ENCODE measurements at regions not wholly inside any gene's neighbourhood (a gene's known extent, or its start where the extent isn't known, plus 50 kb on each side); places are given as distances from the start of the nearest gene placed in this dataset.
"Not testable (repeated sequence)": the region's sequence is repeated elsewhere in the genome, so short reads cannot be mapped to it uniquely, and the experiment has no call there.

DNA sequence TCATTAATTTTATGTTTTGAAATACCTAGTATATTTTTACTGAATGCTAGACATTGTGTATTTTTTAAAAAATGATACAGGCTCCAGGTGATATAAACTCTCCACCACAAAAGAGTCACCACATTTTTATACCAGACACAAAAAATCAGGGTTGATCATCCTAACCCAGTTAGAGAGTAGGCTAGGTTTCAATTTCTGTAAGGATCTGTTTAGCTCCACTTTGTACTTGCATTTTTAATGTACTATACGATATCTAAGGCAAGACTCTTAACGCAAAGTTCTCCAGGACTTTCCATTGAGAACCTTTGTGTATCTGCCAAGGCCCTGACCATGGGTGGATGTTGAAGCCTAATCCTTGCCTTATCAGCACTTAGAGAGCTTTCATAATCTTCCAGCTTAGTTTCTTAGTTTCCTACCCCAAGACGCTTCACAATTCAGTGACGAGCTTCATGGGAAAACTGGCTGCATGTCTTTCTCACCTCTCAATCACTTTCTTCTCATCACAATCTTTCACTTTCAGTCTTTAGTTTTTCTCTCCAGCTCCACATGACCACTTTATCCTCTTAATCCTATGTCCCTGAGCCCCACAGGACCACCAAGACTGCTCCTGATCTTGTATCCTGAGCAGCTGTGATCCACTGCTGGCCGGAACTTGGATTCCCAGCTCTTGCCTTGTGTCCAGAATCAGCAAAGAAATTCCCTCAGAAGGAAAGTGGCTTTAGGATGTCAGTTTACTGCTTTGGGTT is 635.8 kb downstream of the RNF144A start:
- DNase-seq, result no peak

DNA sequence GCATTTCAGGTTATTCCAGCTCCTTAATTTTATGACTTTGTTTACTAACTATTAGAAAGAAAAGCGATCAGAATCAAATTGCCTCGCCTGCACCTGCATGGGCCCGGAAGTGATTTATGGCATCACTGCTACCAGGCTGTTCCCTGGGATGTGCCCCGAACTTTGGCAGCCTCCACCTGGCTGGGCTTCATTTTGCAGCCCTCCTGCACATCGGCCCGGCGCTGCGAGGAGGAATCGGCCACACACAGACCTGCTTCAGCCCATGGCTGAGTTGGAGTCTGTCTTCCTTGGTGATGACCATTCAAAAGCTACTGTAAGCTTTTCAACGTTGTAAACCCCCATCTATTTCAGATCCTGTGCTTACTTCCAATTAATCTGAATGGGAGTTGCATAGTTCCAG is 638.0 kb downstream of the RNF144A start:
- DNase-seq, result no peak

DNA sequence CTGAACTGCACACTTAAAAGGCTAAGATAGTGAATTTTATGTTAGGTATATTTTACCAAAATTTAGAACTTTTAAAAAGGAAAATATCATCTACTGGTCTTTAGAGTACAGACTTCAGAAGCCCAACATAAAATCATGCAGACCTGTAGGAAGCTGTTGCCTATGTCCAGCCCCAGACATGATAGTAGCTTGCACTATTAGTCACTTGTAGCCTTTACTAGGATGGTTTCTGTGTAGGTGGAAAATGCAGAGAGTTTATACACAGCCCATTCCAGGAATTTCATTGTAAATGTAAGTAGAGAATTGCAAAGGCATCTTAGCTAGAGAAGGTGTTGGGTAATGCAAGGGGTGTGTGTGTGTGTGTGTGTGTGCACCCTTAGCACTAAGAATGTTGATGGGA is 640.2 kb downstream of the RNF144A start:
- DNase-seq, result no peak

DNA sequence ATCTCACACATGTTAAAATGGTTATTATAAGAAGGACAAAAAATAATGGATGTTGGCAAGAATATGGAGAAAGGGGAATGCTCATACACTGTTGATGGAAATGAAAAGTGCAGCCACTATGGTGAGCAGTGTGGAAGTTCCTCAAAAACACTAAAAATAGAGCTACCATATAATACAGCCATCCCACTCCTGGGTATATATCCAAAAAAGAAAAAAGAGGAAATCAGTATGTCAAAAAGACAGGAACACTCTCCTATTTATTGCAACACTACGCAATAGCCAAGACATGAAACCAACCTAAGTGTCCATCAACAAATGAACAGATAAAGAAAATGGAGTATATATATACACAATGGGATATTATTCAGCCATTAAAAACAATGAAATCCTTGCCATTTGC is 642.6 kb downstream of the RNF144A start:
- no peak for DNase-seq

DNA sequence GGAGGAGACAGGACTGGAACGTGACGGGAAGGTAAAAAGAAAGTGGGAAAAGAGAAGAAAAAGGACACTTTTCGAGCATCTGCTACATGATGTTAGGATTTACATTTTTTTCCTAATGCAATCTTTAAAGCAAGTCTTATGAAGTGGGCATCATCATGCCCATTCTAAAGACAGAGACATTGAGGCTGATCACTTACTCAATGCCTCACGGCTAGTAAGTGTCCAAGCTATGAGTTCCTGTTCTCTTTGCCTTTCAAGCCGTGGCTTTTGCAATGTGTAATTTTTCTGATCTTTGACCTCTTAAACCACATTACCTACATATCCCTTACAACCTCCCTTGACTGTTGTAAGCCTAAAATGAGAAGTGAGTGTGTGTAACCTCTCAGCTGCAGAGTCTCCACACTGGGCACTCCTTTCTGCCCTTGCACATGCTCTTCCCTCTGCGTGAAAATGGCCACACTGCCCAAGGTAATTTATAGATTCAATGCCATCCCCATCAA is 649.2 kb downstream of the RNF144A start:
- no peak for DNase-seq

DNA sequence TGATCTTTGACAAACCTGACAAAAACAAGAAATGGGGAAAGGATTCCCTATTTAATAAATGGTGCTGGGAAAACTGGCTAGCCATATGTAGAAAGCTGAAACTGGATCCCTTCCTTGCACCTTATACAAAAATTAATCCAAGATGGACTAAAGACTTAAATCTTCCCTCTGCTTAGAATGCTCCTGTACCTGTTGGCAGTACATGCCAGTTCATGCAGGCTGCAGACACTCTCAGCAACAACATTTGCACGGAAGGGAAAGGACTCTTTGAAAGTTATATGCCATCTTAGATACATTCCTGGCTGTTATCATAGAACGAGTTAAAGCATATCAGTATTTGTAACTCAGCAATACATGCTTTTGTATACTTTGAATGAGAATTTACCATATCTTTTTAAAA is 649.9 kb downstream of the RNF144A start:
- DNase-seq, result not testable (repeated sequence)

DNA sequence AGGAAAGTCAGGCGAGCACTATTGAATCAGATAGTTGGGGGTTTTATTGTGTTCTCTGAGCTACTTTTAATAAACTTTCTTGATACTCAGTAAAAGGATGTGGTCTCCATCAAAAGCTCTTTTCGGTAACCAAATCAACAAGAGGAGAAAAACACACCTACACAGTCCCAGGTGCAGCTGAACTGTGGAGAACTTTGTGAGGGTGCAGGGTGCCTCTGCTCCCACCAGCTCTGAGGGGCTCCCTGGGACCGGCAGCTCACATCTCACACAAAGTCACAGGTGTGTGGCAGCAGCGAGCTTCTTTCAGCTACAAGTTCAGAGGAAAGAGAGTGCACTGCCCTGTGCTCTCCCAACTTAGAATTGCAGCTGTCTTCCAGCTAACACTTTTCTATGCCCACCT is 650.4 kb downstream of the RNF144A start:
- DNase-seq, result no peak

DNA sequence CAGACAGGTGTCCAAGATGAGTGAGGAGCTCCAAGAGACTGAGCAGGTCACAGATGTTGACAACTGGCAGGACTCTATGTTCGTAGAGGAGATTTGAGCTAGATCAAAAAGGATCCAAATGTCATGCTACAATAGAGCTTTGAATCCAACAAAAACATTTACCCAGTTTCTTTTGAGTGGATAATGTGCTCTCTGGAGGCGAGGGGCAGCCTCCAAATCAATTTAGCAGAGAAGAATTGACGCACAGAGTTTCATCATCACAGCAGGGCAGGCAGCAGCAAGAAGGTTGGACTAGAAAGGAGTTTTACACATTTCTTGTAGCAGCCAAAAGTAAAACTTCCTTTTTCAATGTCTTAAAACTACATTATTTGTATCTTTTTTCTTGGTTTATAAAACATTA is 653.0 kb downstream of the RNF144A start:
- DNase-seq, result no peak

DNA sequence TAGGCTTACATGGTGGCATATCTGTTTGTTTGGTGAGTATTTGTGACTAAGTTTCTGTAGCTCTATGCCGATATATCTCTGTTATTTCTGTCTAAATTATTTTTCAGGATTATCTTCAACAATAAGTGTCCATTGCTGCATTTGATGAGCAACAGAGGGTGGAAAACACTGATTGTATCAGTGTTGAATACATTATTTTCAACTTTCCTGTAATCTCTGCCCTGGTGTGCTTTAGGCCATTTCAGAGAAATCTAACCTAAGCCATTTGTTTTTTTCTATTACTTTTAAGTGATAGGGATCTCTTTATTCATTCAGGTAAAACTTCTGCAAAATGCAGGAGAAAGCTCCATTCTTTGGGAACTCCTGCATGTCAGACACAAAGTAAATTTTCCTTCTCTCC is 654.5 kb downstream of the RNF144A start:
- DNase-seq, result no peak

DNA sequence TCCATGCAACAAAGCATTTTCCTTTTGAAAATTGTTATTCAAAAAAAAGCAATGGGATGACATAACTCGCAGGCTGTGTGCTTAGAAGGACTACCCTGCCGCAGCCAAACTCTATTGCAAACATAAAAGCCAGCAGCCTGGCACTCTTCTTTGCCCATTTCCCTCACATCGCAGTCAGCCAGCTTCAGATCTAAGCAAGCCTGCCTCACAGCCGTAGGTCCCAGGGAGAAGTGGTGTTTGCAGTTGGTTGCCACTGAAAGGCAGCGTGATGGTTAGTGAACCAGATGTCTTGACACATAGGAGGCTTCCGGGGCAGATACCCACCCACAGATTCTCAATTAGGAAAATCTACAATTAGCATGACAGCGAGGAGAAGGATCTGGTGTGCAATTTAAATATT is 655.2 kb downstream of the RNF144A start:
- no peak for DNase-seq

DNA sequence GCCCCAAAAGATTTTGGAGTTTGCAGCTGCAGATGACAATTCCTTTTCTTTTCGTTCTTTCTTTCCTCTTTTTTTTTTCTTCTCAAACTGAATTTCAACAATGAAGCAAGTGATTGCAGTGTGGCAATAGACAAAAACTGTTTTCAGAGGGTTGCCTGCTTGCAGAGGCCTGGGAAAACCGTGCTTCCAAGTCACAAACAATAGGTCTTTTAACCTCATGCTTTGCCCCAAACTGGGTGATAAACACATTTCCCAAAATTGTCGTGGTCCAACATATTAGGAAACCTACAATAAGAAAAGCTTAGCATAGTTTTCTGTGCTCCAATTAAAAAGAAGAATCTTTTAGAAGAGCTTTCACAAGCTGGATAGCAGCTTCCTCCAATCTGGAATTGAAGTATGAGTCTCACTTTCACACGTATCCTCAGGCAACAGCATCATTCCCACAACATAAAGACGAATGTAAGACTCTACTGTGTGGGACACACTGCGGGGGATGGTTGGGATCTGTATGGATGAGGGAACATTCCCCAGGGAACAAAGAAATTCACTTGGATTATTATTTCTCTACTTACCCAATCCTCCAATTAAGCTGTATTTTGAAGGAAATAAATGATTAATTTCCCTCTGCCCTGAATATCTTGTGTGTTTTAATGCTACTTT is 656.1 kb downstream of the RNF144A start:
- DNase-seq, result no peak

DNA sequence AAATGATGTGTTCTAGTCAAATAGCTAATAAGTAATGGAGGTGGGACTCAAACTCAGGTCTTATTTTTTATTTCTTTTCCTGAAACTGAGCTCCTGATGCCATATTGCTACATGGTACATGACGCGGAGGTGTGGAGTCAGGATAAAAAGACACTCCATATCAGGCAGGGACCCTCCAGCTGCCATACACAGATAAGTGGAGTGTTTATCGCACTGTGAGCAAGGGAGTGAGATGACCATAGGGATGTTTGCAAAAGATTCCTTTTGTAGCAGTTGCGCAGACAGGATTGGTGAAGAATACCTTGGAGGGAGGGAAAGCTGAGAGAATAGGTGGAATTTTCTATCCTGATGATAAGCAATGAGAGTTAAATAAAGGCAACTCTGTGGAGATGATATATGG is 657.2 kb downstream of the RNF144A start:
- no peak for DNase-seq

DNA sequence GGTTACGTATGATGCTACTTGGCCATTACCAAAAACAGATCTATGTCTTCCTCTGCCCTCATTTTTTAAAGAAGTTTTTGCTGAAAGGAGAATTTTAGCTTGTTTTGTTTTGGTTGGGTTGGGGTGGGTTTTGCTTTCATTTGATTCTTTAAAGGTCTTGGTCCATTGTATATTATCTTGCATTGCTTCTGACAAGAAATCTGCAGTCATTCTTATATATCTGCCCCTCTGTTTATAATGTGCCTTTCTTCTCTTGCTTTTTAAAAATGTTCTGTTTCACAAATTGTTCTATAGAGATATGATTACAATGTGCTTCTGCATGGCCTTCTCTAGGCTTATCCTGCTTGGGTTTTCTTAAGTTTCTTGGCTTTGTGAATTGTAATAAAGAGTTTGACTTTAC is 660.6 kb downstream of the RNF144A start:
- DNase-seq, result no peak

DNA sequence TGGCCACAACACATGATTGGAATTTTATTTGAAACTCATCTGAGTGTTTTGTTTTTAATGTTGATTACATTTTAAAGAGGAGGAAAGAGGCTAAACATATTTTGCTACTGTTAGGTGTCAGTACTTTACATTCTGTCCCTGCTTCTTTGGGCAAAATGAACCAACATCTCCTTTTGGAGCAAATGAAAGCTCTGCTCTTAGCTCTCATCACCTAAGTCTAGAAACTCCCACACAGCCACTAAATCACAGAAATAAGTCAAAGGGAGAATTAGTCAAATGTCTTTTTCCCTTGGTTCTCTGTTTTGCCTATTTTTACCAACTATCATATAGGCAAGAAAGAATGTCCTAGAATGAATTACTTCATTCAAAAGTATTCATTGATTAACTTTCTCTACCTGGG is 666.8 kb downstream of the RNF144A start:
- DNase-seq, result no peak

DNA sequence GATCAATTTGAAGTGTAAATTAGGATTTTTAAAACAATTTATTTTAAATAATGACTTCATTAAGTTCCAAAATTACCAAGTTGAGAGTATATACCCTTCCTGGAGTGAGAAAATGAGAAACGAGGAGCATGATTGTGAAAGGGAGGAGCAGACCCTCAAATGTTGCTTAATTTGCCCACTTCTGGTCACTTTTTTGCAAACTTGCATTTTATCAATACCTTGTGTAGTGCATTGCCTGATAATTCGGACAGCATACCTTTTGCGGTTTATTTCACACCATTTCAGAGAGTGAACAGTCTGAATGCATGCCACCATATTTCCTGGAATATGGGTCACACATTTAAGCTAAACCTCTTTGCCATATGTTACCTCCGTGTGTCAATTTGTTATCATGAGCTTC is 669.7 kb downstream of the RNF144A start:
- DNase-seq, result no peak

DNA sequence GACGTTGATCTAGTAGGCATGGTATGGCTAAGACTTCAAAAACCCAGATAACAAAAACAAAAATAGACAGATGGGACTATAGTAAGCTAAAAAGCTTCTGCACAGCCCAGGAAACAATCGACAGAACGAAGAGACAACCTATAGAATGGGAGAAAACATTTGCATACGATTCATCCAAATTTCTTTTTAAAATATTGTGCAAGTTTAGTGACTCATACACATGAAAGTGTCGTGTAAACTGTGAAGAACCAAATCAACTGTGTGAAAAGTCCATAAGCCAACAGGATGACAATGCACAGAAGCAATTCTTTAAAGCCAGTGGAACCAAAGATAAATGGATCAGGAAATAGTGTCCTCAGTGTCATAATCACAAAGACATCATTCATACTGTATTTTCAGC is 671.1 kb downstream of the RNF144A start:
- no peak for DNase-seq

DNA sequence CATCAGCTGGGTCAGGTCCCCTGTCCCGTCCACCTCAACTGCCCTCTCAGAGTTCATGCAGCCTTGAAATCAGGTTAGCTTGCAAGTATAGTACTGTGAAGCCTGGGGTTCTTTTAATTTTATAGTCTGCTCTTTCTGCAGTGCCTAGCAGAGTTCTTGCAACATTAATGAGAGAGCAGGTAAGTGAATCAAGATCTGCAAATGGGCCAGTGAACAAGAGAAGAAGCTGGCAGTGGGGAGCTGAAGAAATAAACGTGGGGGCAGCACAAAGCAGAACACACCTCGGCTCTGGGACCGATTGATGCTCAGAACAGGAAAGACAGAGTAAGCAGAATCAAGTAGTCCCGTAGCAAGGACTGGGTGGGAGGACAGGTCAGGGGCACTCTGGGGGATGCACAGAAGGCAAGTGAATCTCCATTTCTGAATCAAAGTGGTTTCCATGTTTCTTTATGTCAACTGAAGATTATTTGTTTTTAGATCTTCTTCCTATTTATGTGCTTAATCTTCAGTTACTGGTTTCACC is 675.5 kb downstream of the RNF144A start:
- DNase-seq, result no peak

DNA sequence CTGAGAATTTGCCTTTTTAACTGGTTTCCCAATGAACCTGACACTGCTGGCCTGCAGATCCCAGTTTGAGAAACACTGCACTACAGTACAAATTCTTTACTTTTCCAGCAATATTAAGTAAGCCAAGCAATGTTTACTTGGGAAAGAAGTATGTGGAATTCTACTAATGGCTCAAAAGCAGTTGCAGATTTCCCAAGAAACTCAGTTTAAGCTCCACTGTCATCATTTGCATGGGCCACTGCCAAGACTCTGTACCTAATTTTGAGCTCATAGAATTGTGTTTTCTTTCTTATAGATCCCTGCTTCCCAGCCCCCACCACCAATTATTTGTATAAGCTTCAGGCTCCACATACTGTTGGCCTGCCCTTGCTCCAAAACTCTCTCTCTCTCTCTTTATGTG is 676.1 kb downstream of the RNF144A start:
- no peak for DNase-seq

DNA sequence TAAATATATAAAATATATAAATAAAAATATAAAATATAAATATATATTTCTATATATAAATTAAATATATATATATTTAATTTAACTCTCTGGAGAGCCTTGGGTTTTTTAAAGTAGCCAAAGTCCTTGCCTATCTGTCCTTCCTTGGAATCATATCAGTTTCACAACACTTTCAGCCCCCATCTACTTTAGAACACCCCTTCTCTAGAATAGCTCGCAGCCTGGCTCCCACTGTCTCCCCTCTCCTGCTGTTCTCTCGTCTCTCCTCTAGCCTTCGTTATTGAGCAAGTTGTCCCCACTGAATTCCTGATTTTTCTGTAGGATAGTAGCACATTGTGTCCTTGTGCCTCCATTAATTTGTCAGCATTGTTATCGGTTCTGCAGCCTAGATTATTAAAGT is 677.0 kb downstream of the RNF144A start:
- no peak for DNase-seq

DNA sequence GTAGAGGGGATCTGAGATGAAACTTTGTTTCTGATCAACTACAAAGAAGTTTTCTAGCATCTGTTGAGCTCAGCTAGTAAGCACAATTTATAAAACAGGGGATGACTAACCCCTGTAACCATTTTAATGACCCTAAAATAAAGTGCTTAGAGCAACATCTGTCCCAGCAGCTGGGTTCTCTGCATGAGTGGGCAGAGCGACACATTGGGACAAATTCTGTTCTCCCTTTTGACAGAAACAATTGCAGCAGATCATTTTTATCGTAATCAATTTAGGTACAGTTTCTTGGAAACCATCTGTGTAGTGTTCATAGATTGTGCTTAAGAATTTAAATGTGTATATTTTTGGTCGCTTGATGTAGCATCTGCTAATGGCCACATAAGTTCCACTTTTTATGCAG is 678.0 kb downstream of the RNF144A start:
- DNase-seq, result no peak

DNA sequence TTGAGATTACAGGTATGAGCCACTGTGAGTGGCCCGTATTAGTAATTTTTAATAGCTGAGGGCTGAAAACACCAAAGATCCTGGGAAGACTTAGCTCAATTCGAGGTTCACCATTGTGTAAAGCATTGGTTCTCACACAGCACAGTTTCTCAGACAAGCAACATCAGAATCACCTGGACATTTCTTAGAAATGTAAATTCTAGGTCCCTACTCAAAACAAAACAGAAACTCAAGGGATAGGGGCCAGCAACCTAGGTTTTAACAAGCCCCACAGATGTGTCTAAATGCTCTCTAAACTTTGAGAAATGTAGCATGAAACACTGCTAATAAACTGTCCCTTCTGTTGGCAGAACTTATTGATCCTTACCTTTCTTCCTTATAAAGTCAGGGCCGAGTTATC is 681.2 kb downstream of the RNF144A start:
- no peak for DNase-seq

DNA sequence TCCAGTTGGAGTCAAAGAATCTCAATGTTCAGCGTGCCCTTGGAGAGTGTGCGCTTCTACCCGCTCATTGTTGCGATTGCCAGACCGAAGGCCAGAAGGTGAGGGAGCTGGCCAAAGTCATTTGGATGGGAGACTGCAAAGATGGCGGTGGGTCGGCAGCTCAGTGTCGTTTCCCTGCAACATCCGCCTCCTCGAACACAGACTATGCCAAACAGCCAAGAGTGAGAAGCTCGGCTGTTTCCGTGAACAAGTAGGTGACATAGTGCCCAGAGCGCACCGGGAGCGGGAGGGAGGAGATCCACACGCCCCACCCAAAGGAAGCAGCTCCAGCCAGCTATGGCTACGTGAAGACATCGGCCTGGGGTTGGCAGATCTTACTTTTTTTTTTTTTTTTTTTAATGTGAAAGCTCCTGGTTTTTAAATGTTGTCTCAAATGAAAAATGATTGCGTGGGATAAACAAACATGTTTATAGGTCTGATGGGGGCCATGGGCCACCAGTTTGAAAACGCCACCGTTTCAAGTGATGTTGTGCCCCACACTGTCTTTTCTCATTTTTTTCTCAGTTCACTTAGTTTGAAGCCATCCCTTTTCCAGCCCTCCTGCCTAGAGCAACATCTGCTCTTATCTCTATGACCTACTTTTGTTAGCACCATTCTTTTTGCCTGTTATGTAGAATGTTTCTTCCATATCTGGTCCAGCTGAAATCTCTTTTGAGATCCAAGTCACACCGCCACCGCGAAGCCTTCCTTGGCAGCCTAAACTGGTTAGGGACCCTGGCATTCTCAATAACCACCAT is 682.4 kb downstream of the RNF144A start:
- DNase-seq, result no peak

DNA sequence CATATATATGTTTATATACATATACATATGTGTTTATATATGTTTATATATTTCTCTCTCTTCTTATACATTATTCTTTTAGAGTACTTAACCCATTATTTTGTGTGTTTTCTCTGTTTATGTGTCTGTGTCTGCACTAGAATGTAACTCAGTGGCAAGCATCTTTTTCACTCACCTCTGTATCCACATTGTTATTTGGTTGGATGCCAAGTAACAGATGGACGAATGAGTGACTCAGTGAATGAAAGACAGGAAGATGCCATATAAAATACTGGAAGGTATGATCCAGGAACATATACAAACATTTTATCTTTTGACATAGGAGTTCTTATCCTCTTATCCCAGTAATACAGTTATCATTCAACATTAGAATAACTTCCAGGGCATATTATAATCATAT is 684.8 kb downstream of the RNF144A start:
- no peak for DNase-seq

DNA sequence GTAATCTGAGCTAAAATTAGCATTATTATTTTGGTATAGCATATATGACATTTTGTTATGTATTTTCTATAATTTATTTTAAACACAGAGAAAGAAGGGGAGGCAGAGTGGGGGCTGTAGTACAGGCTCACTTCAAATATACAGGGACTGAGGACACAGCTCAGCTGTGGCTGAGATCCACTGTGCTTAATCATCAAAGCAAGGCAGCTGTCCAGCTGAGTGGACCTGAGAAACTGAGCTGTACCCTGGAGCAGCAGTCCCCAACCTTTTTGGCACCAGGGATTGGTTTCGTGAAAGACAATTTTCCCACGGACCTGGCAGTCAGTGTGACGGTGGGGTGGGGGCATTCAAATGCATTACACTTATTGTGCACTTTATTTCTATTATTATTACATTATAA is 687.2 kb downstream of the RNF144A start:
- DNase-seq, result no peak

Measured in activated gamma-delta T cell (primary cell).